ENCODE measurements at regions not wholly inside any gene's neighbourhood (a gene's known extent, or its start where the extent isn't known, plus 50 kb on each side); places are given as distances from the start of the nearest gene placed in this dataset.

- TF ChIP-seq, protein P1, sequence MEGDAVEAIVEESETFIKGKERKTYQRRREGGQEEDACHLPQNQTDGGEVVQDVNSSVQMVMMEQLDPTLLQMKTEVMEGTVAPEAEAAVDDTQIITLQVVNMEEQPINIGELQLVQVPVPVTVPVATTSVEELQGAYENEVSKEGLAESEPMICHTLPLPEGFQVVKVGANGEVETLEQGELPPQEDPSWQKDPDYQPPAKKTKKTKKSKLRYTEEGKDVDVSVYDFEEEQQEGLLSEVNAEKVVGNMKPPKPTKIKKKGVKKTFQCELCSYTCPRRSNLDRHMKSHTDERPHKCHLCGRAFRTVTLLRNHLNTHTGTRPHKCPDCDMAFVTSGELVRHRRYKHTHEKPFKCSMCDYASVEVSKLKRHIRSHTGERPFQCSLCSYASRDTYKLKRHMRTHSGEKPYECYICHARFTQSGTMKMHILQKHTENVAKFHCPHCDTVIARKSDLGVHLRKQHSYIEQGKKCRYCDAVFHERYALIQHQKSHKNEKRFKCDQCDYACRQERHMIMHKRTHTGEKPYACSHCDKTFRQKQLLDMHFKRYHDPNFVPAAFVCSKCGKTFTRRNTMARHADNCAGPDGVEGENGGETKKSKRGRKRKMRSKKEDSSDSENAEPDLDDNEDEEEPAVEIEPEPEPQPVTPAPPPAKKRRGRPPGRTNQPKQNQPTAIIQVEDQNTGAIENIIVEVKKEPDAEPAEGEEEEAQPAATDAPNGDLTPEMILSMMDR (IDR thresholded peaks at IDR 0.05), result no peak
- TF ChIP-seq POLR2A (IDR thresholded peaks at IDR 0.05), result no peak
These were observed 1951.8 kb upstream of the ADGRL3 start for GRCh38 chr4:59248313-59248712.

Measured in right lobe of liver (tissue), 4 donors.